Renal pelvis (tissue), 1 donor: ENCODE measurements at regions not wholly inside any gene's neighbourhood (a gene's known extent, or its start where the extent isn't known, plus 50 kb on each side); places are given as distances from the start of the nearest gene placed in this dataset.
"Not testable (repeated sequence)": the region's sequence is repeated elsewhere in the genome, so short reads cannot be mapped to it uniquely, and the experiment has no call there.

Experiments
- DNase-seq: peaks from one replicate; pipeline ENCODE4 v3.0.0-alpha.2; 2013

DNA sequence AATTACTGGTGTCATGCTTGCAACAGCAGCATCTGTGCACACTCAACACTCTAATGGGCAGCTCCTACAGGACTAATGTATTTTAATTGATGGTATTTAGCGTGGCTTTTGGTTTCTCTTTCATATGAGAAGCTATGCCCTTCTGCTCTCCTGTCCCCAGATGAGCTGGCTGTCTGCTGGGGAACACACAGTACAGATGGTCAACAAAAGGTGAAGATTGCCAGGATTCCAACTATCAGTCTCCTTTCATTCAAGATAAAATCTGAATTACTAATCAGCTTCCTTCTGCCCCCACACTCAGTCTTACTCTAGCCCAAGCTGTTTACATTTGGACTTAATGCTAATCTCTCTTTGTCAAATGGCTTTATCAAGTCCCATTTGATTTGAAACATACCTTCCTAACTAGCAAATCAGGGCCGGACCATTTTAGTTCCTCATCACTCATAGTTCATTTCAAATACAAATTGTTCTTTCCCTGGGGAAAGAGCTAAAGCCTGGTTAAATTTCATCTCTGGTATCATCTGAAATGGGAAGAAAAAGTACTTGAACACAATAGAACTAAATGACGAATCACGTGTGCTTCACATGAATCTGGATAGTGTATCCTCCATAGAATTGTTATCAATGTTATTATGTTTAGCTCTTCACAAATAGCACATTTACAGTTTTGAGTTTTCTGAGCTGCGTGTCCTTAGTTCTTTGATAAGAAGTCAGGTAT, 988.0 kb downstream of the PCDH17 start:
- no peak for DNase-seq

DNA sequence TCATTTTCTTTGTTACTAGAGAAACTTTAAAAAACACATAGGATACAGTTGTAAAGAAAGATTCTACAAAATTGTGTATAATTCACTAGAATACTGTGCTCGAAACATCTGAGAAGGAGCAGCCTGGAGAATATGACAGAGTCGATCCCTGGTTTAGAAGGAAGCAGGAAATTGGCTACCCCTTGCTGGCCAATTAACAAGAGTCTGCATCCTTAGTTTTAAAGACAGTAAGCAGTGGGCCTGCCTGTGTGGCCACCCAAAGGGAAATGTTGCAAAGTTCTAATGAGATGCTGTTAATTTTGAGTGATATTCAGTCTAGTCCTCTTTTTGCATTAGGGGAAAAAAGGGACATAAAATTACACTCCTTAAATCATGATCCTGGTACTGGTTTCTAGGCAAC, 988.6 kb downstream of the PCDH17 start:
- no peak for DNase-seq

DNA sequence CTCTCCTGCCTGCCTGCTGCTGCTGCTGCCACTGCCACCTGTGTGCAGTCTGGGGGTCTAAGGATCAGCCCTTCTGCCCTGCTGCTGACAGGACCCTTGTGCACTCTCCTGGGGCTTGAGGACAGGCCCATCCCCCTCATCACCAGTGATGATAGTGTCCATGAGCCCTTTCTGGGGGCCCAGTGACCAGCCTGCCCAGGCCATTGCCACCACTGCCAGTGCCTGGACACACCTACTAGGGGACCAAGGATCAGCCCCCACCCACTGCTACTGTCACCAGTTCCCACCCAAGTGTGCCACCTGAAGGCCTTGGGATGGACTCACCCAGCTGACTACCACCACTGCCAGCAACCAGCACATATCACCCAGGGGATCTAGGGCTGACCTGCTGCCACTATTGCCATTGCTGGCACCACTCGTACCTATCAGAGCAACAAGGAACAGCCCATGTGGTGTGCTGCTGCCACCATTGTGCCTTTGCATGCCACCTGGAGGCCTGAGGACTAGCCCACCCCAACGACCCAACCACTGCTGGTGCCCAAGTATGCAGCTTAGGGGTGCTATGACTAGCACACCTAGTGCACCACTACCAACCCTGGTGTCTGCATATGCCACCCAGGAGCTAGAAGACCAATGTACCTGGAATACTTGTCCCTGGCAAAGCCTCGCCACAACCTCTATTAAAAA, 994.3 kb downstream of the PCDH17 start:
- no peak for DNase-seq

DNA sequence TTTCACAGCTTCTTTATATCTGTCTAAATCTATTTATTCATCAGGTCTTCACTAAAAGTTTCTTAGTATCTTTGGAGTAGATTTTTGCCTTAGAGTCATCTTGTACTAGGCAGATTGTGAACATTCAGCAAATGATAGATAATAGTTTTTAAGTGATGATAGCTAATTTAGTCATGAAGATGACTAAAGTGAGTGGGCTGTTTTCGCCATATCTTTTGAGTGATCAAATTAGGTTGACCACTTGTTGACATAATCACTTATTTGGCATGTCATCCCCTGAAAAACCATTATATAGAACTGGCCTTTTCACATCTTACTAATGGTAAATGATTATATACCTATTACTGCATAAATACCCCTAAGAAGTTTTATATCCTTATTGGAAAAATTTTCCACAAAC, 999.2 kb downstream of the PCDH17 start:
- no peak for DNase-seq

DNA sequence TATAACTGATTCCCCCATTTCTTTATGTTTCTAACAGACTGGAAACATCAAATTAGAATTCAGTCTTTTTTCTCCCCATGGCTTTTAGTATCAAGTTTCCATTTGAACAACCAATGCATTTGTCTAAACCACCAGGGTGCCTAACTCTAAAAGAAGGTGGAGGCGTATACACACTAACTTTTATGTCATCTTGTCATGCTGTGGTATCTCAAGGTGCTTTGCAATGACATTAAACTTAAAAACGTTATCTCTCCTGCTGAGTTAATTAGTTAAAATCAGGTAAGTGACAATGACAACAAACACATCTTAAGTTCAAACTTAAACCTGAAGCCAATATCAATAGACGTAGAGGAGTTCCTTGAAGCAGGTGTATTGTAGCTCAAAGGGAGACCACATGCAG, 1001.7 kb downstream of the PCDH17 start:
- DNase-seq: no peak

DNA sequence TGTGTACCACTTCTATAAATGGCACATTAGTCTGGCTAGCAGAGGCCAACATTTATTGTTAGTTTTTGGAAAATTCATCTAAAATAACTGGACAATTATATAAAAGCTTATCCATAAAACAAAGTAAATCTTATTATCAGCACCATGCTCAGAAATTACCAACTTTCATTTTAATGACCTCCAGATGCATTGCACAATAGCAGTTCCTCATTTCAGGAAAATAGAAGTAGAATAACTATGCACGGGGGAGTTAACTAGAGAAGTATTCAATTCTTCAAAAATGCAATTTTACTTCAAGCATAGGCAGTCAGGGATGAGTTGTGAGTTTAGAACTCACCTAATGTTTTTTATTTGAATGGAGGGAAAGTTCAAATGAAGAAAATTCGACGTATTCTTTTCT, 1023.5 kb downstream of the PCDH17 start:
- no peak for DNase-seq

DNA sequence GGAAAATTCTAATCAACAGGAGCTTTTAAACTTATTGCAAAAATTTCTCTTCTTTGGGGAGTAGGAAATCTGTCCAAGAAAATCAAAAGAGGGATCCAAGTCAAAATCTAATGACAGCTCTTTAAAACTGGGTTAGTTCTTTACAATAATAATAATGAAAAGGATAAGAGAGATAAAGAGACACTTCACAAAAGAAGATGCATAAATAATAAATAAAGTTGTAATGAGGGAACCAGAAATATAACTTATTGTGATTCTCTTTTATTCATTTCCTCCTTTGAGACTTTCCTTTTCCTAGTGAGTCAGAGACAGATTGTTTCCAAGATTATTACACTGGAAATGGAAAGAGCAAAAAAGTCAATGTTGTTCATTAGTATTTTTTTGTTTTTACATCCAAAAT, 1029.3 kb downstream of the PCDH17 start:
- no peak for DNase-seq

DNA sequence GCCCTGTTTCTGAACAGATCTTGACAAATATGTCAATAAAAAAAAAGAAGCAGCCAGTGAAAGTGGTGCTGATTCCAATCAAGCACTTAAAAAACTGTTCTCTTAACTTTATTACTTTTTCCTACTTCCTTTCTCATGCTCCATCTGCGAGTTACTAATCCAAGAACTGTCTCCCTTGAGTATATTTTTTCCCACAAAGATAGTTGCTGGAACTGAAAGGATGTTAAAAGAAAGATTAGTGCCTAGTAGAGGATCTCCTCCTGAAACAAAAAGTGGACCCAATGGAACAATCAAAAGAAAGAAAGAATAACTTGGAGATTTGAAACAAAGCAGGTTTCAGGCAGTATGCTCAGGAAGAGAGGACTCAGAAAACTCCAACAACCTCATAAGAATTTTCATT, 1034.8 kb downstream of the PCDH17 start:
- DNase-seq: no peak

DNA sequence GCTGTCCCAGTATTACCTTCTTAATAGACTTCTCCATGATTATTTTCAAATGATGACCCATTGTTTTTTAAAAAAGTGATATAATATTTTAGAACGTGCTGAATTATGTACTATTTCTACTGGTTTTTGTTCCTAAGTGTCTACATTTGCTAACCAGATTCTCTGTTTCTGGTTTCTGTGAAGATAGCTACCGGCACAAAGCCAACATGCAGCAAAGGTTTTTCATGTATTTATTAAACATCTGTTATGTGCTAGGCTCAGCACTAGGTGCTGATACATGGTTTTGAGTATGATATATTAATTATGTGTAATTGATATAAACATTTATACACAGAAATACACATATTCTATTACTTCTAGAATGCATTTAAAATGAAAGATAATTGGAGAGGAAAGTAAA, 1035.6 kb downstream of the PCDH17 start:
- DNase-seq: no peak

DNA sequence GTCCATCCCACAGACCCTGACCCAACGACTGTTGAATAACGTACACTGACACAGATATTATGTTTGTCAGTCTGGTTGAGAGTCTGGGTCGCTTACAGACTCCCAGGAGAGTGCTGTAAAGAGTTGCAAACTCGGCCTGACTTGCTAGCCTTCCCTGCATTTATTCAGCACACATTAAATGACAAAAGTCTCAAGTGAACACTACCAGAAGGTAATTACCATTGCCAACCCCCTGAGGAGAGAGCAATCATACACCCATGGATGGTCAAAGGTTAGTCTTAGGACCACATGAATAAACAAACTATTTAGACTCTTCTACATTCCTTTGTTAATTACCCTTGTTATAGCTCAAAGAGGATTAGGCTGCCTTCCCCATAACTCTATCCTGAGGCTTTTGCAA, 1048.6 kb downstream of the PCDH17 start:
- DNase-seq: no peak

DNA sequence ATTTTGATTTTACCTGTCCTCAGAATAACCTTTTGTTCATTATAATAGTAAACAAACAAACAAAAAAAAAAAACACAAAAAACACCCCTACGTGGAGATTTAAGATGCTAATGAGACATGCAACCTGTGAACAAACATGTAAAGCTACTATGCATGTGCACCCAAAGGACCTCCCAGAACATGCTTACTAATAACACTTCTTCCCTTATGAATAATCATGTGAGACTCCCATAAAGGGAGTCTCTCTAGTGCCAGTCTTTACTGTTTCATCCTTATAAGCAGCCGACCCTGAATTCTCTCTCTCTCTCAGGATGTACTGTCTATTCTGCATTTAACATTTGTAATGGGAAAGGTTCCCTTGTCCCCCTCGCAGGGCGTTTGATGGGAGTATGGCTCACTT, 1051.1 kb downstream of the PCDH17 start:
- no peak for DNase-seq

DNA sequence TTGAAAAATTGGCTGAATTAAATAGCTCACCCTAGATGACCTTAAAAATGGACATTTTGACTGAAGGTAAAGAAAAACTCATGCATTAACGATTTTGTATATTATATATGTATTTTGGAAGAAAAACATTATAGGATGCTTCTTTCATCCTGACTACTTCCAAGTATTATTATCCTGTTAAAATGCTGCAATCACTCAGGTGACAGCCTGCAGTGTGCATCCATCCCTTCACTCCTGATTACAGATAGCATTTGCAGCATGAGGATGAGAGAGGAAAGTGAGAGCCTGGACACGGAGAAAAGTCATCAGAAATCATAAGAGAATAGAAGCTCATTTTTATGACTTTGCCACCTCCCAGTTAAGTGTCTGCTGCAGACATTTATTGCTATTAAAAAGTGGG, 1055.6 kb downstream of the PCDH17 start:
- DNase-seq: no peak

DNA sequence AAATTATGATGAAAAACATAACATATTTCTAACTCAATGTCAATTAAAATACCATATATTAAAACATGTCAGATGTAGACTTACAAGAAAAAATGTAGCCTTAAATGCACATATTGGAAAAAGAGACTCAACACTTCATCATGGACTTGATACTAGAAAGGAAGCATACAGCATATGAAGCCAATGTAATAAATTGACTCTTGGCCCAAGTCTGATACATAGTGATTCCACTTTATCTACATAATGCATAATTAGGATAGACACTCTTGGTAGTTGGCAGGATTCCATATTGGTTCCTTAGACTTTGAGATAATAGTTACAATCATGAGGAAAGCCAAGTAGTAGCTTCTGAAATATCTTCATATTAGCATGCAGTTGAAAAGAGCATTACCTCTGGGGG, 1067.0 kb downstream of the PCDH17 start:
- no peak for DNase-seq

DNA sequence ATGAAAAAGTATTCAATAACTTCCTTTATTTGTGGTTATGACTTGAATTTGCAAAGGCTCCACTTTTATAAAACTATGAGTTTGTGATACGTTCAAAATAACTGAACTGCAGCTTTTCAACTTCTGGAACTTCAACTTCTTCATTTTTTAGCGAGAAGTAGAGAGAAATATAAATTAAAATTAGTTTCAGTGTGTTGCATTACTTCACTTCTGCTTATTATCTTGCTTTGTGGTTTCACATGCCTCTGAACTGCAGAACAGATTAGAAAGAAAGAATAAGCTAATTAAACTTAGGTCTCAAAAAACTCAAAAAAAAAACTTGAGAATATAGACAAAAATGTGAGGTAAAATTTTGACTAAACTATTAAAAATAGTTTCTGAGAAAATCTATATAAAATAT, 1073.4 kb downstream of the PCDH17 start:
- no peak for DNase-seq

DNA sequence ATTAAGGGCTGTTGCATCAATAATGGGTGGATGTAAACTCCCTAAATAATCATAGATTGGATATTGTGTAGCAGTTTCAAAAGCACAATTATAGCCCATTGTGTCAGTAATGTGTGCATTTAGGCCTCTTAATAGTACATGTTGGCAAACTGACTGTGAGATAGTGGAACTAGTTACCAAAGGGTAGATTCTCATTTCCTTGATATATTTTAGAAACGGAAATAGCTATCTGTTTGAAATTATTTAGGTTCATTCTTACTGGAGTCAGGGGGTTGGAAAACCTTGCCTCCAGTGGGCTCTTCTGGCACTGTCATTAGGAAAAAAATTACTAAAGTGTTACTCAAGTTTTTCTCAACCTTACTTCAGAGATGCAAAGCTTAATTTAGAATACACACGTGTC, 1074.9 kb downstream of the PCDH17 start:
- no peak for DNase-seq

DNA sequence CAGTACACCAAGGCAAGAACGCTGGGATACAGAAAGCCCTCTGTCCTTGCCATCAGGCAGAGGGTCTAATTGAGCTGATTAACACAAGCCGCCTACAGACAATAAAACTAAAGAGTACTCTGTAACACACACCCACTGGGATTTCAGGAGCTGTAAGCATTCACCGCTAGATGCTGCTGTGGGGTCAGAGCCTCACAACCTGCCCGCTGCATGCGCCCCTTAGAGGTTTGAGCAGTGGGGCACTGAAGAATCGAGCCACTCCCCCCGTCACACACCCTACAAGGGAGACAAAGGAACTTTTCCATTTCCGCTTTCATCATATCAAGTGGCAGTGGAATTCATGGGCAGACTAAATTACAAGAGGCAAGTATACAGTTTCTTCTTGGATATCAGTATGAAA, 1080.6 kb downstream of the PCDH17 start:
- DNase-seq: peak; percentile 3

DNA sequence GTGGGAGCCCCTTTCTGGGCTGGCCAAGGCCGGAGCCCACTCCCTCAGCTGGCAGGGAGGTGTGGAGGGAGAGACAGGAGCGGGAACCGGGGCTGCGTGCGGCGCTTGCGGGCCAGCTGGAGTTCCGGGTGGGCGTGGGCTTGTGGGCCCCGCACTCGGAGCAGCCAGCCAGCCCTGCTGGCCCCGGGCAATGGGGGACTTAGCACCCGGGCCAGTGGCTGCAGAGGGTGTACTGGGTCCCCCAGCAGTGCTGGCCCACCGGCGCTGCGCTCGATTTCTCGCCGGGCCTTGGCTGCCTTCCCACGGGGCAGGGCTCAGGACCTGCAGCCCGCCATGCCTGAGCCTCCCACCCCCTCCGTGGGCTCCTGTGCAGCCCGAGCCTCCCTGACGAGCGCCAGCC, 1082.5 kb downstream of the PCDH17 start:
- DNase-seq: not testable (repeated sequence)

DNA sequence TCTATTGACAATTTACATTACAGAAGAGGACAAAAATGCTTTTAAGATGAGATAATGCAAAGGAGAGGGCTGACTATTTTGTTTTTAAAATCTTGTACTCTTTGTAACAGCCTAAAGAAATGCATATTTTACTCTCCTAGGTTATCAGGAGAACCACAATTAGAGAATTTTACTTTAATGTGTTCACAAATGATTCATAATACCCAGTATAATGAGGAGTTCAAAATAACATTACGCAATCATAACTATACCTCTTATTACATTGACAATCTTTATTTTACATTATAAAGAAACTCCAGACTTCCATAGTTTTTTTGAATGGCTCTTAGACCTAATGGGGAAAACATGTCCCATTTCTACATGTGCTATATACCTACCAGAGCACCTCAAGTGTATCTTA, 1089.7 kb downstream of the PCDH17 start:
- no peak for DNase-seq

DNA sequence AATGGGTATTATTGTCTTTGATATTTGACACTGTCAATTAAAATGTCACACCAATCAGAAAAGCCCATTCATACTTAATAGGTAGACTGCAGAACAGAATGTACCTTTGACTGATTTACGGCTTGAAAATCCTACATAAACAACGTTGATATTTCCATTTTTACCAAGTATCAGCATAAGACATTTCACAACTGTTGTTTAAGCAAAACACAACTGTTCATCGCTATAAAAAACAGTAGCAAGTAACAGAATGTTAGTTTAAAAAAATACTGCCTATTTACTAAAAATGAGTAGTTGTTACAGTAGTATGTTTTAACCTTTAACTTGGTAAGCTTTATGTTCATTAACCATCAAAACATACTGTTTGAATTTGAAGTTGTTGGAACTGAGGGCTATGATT, 1096.6 kb downstream of the PCDH17 start:
- no peak for DNase-seq

DNA sequence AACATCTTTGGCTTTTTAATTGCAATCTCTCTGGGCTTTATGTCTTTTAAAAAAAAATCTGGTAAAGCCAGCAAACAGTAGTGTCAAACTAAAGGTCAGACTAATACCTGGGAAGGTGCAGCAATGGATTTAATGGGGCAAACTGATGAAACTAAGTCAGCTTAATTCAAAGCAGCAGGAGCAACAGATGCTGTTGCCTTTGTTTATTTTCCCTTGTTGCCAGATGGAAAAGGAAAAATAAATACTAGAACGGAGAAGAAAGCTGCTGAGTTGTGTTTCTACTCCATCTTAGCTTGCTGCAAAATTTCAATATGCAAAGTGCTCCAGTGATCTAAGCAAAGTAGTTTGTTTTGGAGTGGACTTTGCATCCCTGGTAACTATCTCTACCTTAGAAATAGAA, 1097.8 kb downstream of the PCDH17 start:
- no peak for DNase-seq

DNA sequence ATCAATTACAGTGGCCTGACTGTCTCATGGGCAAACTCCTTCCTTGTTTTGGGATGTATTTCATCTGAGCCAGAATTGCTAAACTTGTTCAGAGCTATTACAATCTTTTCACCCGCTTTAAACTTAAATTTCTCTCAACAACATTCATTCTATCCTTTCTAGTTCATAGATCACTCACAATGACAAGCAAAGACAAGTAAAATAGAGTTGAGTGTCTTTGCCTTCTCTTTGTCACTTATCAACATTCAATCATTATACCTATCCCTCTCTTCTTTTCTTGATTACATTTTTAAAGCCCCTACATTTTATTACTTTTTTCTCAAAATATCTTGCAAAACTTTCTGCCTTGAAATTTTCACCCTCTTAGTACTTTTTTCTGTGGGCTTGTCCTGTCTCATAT, 1113.1 kb downstream of the PCDH17 start:
- no peak for DNase-seq

DNA sequence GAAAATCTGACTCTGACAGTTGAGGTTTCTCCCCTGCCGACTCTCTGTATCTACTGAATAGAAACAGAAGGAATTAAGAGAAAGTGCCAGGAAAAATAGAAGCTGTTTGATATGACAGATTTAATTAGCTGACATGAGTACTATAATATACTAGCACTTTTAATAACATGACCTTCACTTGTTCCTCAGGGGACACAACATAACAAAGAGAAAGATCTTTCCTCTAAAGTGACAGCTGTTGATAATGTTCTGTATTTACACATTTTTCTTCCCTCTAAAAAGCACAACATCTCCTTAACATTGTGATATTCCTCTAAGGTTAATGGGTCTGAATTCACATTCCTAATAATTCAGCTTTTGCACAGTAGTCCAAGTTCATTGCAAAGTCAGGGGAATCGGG, 1136.0 kb downstream of the PCDH17 start:
- DNase-seq: peak; percentile 37

DNA sequence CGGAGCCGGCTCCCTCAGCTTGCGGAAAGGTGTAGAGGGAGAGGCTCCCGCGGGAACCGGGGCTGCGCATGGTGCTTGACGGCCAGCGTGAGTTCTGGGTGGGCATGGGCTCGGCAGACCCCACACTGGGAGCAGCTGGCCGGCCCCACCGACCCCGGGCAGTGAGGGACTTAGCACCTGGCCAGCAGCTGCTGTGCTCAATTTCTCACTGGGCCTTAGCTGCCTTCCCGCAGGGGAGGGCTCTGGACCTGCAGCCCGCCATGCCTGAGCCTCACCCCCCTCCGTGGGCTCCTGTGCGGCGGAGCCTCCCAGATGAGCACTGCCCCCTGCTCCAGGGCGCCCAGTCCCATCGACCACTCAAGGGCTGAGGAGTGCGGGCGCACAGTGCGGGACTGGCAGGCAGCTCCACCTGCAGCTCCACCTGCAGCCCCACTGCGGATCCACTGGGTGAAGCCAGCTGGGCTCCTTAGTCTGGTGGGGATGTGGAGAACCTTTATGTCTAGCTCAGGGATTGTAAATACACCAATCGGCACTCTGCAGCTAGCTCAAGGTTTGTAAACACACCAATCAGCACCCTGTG, 1141.8 kb downstream of the PCDH17 start:
- DNase-seq: no peak

DNA sequence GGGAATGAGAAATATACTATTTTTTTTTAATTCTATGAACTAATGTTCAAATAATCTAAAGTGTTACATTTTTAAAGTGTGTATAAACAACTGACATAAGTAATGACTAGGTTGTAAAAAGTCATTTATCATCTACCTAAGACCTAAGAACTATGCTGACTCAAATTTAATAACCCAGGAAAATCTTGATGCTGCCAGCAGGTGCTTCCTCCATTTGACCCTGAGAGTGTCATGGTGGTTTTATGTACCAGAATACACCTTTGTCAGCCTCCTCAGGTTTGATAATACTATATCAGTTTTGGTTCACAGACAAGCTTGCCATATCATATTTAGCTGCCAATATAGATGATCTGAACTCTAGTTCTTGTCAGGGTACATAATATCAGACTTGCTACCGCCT, 1151.2 kb downstream of the PCDH17 start:
- no peak for DNase-seq
